CD4-positive, alpha-beta memory T cell (primary cell): ENCODE measurements at regions not wholly inside any gene's neighbourhood (a gene's known extent, or its start where the extent isn't known, plus 50 kb on each side); places are given as distances from the start of the nearest gene placed in this dataset.

Experiments used
- CTCF ChIA-PET: fragments of 350-600 bp; sonication (Branson Sonifier 250); formaldehyde crosslinking; loops from one replicate; lab custom pipeline; 2021; ENCODE audit warnings: inconsistent platforms; ENCODE audit not compliant: partially characterized antibody; lab: Charles Lee
- POLR2A ChIA-PET: fragments of 350-600 bp; sonication (Branson Sonifier 250); formaldehyde crosslinking; loops from one replicate; lab custom pipeline; 2021; ENCODE audit not compliant: partially characterized antibody; lab: Charles Lee
- DNase-seq, 5 donors: peaks; one replicate each; pipeline versions ENCODE4 v3.0.0 to v3.0.0-alpha.2; 2020 to 2022; ENCODE audit warnings: mixed read lengths in 1 of 5
- H3K27ac ChIP-seq: one replicate; pipeline ENCODE4 v1.7.0; 2013; ENCODE audit warnings: low read depth, low read length
- H3K27me3 ChIP-seq: 2 replicates; pipeline ENCODE4 v1.7.0; 2013; ENCODE audit warnings: mild to moderate bottlenecking, low read length, moderate library complexity; ENCODE audit not compliant: insufficient read depth
- H3K36me3 ChIP-seq: 2 replicates; pipeline ENCODE4 v1.7.0; 2013; ENCODE audit warnings: mild to moderate bottlenecking, low read length, moderate library complexity; ENCODE audit not compliant: insufficient read depth
- H3K4me1 ChIP-seq: 2 replicates; pipeline ENCODE4 v1.7.0; 2013; ENCODE audit warnings: mild to moderate bottlenecking, low read length, moderate library complexity; ENCODE audit not compliant: insufficient read depth
- H3K4me3 ChIP-seq, 2 donors: one replicate each; pipeline ENCODE4 v1.7.0; 2013; ENCODE audit warnings: low read length in 2 of 2, mild to moderate bottlenecking in 1 of 2
- H3K9me3 ChIP-seq, 2 donors: one replicate each; pipeline ENCODE4 v1.7.0; 2013; ENCODE audit warnings: low read length in 2 of 2, control low read depth in 1 of 2; ENCODE audit not compliant: control insufficient read depth in 1 of 2
- H3K27ac Mint-ChIP-seq, 7 donors: one replicate each; pipeline ENCODE4 v1.8.0; 2020 to 2021; ENCODE audit warnings: mixed read lengths in 7 of 7, mild to moderate bottlenecking in 6 of 7, inconsistent platforms in 3 of 7, moderate library complexity in 3 of 7
- H3K27me3 Mint-ChIP-seq, 2 donors: one replicate each; pipeline ENCODE4 v1.8.0; 2020 to 2021; ENCODE audit warnings: mixed read lengths in 2 of 2
- H3K36me3 Mint-ChIP-seq, 2 donors: one replicate each; pipeline ENCODE4 v1.8.0; 2020 to 2021; ENCODE audit warnings: mixed read lengths in 2 of 2, inconsistent platforms in 1 of 2, mild to moderate bottlenecking in 1 of 2
- H3K4me1 Mint-ChIP-seq, 4 donors: one replicate each; pipeline ENCODE4 v1.8.0; 2020 to 2021; ENCODE audit warnings: mixed read lengths in 4 of 4, mild to moderate bottlenecking in 1 of 4
- H3K4me3 Mint-ChIP-seq, 8 donors: one replicate each; pipeline ENCODE4 v1.8.0; 2020 to 2021; ENCODE audit warnings: mixed read lengths in 8 of 8, mild to moderate bottlenecking in 7 of 8, moderate library complexity in 6 of 8, inconsistent platforms in 3 of 8
- H3K9me3 Mint-ChIP-seq, 8 donors: one replicate each; pipeline ENCODE4 v1.8.0; 2020 to 2021; ENCODE audit warnings: mixed read lengths in 8 of 8, mild to moderate bottlenecking in 5 of 8, inconsistent platforms in 3 of 8, moderate library complexity in 1 of 8
- intact Hi-C: fragments of 100-400 bp; cut with micrococcal nuclease; formaldehyde crosslinking; loops from one replicate; pipeline ENCODE4 v1.15.1; 2023

GRCh38 chr11:116179401-116179800 is 593.4 kb downstream of the BUD13 start:
- Mint-ChIP-seq H3K4me3 (no peak overlapping the region), H3K27me3 (peaks cover 0 to 7% of the 10 kb centered on the region in 2 donors), H3K9me3 (peaks cover 0 to 4% (median 0%) of the 10 kb centered on the region in 8 donors), H3K36me3 (no peaks in the 10 kb centered on the region), H3K4me1 (no peaks in the 10 kb centered on the region), H3K27ac (no peak overlapping the region)
- no peaks in the 10 kb centered on the region for H3K4me1 ChIP-seq
- CTCF ChIA-PET: no interaction called here
- no peak for DNase-seq
- H3K36me3 ChIP-seq: no peaks in the 10 kb centered on the region
- no peaks in the 10 kb centered on the region for H3K9me3 ChIP-seq
- no peak overlapping the region for H3K27ac ChIP-seq
- intact Hi-C loops: no loop called here
- H3K4me3 ChIP-seq: no peak overlapping the region
- H3K27me3 ChIP-seq: no peaks in the 10 kb centered on the region
- POLR2A ChIA-PET: no interaction called here

GRCh38 chr11:116177521-116178210 is 595.1 kb downstream of the BUD13 start:
- Mint-ChIP-seq H3K4me1 (peaks cover 0 to 2% (median 0%) of the 10 kb centered on the region in 4 donors), H3K27me3 (peaks cover 4 to 9% of the 10 kb centered on the region in 2 donors), H3K4me3 (no peak overlapping the region), H3K9me3 (peaks cover 0 to 4% (median 0%) of the 10 kb centered on the region in 8 donors), H3K36me3 (no peaks in the 10 kb centered on the region), H3K27ac (no peak overlapping the region)
- Histone ChIP-seq H3K4me3 (no peak overlapping the region), H3K27me3 (no peaks in the 10 kb centered on the region), H3K4me1 (no peaks in the 10 kb centered on the region), H3K9me3 (no peaks in the 10 kb centered on the region), H3K27ac (no peak overlapping the region), H3K36me3 (no peaks in the 10 kb centered on the region)
- intact Hi-C loops: no loop called here
- ChIA-PET POLR2A (no interaction called here), CTCF (no interaction called here)
- DNase-seq: no peak

GRCh38 chr11:116176484-116177005 is 596.2 kb downstream of the BUD13 start:
- intact Hi-C loops: no loop called here
- POLR2A ChIA-PET: no interaction called here

GRCh38 chr11:116175707-116176106 is 597.1 kb downstream of the BUD13 start:
- Histone ChIP-seq H3K27ac (no peak overlapping the region), H3K36me3 (no peaks in the 10 kb centered on the region), H3K9me3 (no peaks in the 10 kb centered on the region), H3K4me1 (no peaks in the 10 kb centered on the region), H3K27me3 (no peaks in the 10 kb centered on the region), H3K4me3 (no peak overlapping the region)
- Mint-ChIP-seq H3K36me3 (no peaks in the 10 kb centered on the region), H3K9me3 (peaks cover 0 to 4% (median 0%) of the 10 kb centered on the region in 8 donors), H3K4me1 (peaks cover 0 to 2% (median 0%) of the 10 kb centered on the region in 4 donors), H3K27me3 (peaks cover 4 to 11% of the 10 kb centered on the region in 2 donors), H3K27ac (no peak overlapping the region), H3K4me3 (no peak overlapping the region)
- intact Hi-C loops: no loop called here
- DNase-seq: no peak
- ChIA-PET POLR2A (no interaction called here), CTCF (no interaction called here)

More at GRCh38 chr11:116176484-116177005, 596.2 kb downstream of the BUD13 start:
- Histone ChIP-seq H3K27ac (no peak overlapping the region), H3K9me3 (no peaks in the 10 kb centered on the region), H3K36me3 (no peaks in the 10 kb centered on the region), H3K4me3 (no peak overlapping the region), H3K27me3 (no peaks in the 10 kb centered on the region), H3K4me1 (no peaks in the 10 kb centered on the region)
- peaks cover 0 to 4% (median 0%) of the 10 kb centered on the region in 8 donors for H3K9me3 Mint-ChIP-seq
- H3K4me1 Mint-ChIP-seq: peaks cover 0 to 2% (median 0%) of the 10 kb centered on the region in 4 donors
- H3K27ac Mint-ChIP-seq: no peak overlapping the region
- H3K27me3 Mint-ChIP-seq: peaks cover 4 to 11% of the 10 kb centered on the region in 2 donors
- DNase-seq: no peak
- CTCF ChIA-PET: no interaction called here
- no peak overlapping the region for H3K4me3 Mint-ChIP-seq
- no peaks in the 10 kb centered on the region for H3K36me3 Mint-ChIP-seq

GRCh38 chr11:116173941-116174911 is 598.6 kb downstream of the BUD13 start:
- no peak overlapping the region for H3K27ac Mint-ChIP-seq
- Histone ChIP-seq H3K4me3 (no peak overlapping the region), H3K9me3 (no peaks in the 10 kb centered on the region), H3K36me3 (no peaks in the 10 kb centered on the region), H3K27me3 (no peaks in the 10 kb centered on the region), H3K4me1 (no peaks in the 10 kb centered on the region), H3K27ac (no peak overlapping the region)
- ChIA-PET CTCF (no interaction called here), POLR2A (no interaction called here)
- H3K4me3 Mint-ChIP-seq: no peak overlapping the region
- peaks cover 0 to 2% (median 0%) of the 10 kb centered on the region in 8 donors for H3K9me3 Mint-ChIP-seq
- H3K36me3 Mint-ChIP-seq: no peaks in the 10 kb centered on the region
- intact Hi-C loops: no loop called here
- H3K4me1 Mint-ChIP-seq: peaks cover 0 to 2% (median 0%) of the 10 kb centered on the region in 4 donors
- peaks cover 4 to 11% of the 10 kb centered on the region in 2 donors for H3K27me3 Mint-ChIP-seq
- no peak for DNase-seq

- intact Hi-C loops: no loop called here
- Mint-ChIP-seq H3K4me1 (peaks cover 0 to 2% (median 0%) of the 10 kb centered on the region in 4 donors), H3K4me3 (no peak overlapping the region), H3K27ac (no peak overlapping the region), H3K36me3 (no peaks in the 10 kb centered on the region), H3K9me3 (peaks cover 0 to 2% (median 0%) of the 10 kb centered on the region in 8 donors), H3K27me3 (peaks cover 4 to 11% of the 10 kb centered on the region in 2 donors)
- H3K4me1 ChIP-seq: no peaks in the 10 kb centered on the region
- no peaks in the 10 kb centered on the region for H3K27me3 ChIP-seq
- H3K36me3 ChIP-seq: no peaks in the 10 kb centered on the region
- POLR2A ChIA-PET: no interaction called here
- DNase-seq: no peak
- no peak overlapping the region for H3K27ac ChIP-seq
- no peak overlapping the region for H3K4me3 ChIP-seq
- H3K9me3 ChIP-seq: no peaks in the 10 kb centered on the region
- CTCF ChIA-PET: no interaction called here
Measured at GRCh38 chr11:116173506-116173905, 599.3 kb downstream of the BUD13 start.

DNA sequence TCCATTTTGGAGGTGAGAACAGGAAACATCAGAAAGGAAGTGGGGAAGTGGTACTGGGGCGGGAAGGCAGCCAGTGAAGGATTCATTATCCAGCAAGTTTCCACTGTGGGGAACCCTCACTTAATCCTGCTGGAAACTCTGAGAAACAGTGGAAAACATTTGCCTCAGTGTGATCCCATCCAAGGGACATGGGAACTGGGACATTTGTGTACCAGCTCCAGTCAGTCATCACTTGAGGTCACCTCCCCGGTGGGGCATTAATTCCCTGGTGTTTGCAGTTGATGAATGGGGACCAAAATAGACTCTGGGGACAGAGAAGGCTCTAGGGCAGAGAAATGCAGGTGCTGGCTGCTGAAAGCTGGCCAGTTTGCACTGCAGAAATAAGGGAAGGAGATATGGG is 599.9 kb downstream of the BUD13 start:
- H3K9me3 Mint-ChIP-seq: peaks cover 0 to 2% (median 0%) of the 10 kb centered on the region in 8 donors
- H3K4me3 Mint-ChIP-seq: no peak overlapping the region
- Histone ChIP-seq H3K27me3 (no peaks in the 10 kb centered on the region), H3K4me1 (no peaks in the 10 kb centered on the region), H3K9me3 (no peaks in the 10 kb centered on the region), H3K27ac (no peak overlapping the region), H3K36me3 (no peaks in the 10 kb centered on the region), H3K4me3 (no peak overlapping the region)
- DNase-seq: no peak
- peaks cover 4 to 11% of the 10 kb centered on the region in 2 donors for H3K27me3 Mint-ChIP-seq
- CTCF ChIA-PET: no interaction called here
- H3K36me3 Mint-ChIP-seq: no peaks in the 10 kb centered on the region
- POLR2A ChIA-PET: no interaction called here
- intact Hi-C loops: no loop called here
- H3K4me1 Mint-ChIP-seq: peaks cover 0 to 2% (median 0%) of the 10 kb centered on the region in 4 donors
- no peak overlapping the region for H3K27ac Mint-ChIP-seq
